ENCODE measurements at regions not wholly inside any gene's neighbourhood (a gene's known extent, or its start where the extent isn't known, plus 50 kb on each side); places are given as distances from the start of the nearest gene placed in this dataset.

GRCh38 chr9:119963798-119964372 lies 594.6 kb upstream of the BRINP1 start:
- H3K27ac ChIP-seq: no peak overlapping the region
- intact Hi-C loops (cut with DNase I): no loop called here

GRCh38 chr9:119963258-119963797 lies 594.1 kb upstream of the BRINP1 start:
- Histone ChIP-seq H3K27ac (no peak overlapping the region), H3K4me3 (no peak overlapping the region), H3K27me3 (no peaks in the 10 kb centered on the region), H3K4me1 (peaks cover 6% of the 10 kb centered on the region), H3K36me3 (no peaks in the 10 kb centered on the region), H3K9me3 (no peaks in the 10 kb centered on the region)
- no peak for TF ChIP-seq POLR2A (IDR thresholded peaks at IDR 0.05)
- TF ChIP-seq POLR2AphosphoS5 (IDR thresholded peaks at IDR 0.05; ENCODE audit: insufficient read depth in 1 of 2, low read depth in 1 of 2): no peak
- TF ChIP-seq CTCF (IDR thresholded peaks at IDR 0.05): no peak
- intact Hi-C loops (cut with DNase I): no loop called here
- DNase-seq (ENCODE audit: extremely low spot score in 2 of 2): no peak

More at GRCh38 chr9:119963798-119964372, 594.6 kb upstream of the BRINP1 start:
- H3K4me1 ChIP-seq: peaks cover 6% of the 10 kb centered on the region
- no peak for DNase-seq (ENCODE audit: extremely low spot score in 2 of 2)
- no peaks in the 10 kb centered on the region for H3K9me3 ChIP-seq
- no peak for TF ChIP-seq CTCF (IDR thresholded peaks at IDR 0.05)
- no peak for TF ChIP-seq POLR2AphosphoS5 (IDR thresholded peaks at IDR 0.05; ENCODE audit: insufficient read depth in 1 of 2, low read depth in 1 of 2)
- TF ChIP-seq POLR2A (IDR thresholded peaks at IDR 0.05): no peak
- no peaks in the 10 kb centered on the region for H3K36me3 ChIP-seq
- H3K4me3 ChIP-seq: no peak overlapping the region
- H3K27me3 ChIP-seq: no peaks in the 10 kb centered on the region

GRCh38 chr9:119961774-119962424 lies 592.7 kb upstream of the BRINP1 start:
- no peaks in the 10 kb centered on the region for H3K9me3 ChIP-seq
- no peaks in the 10 kb centered on the region for H3K36me3 ChIP-seq
- DNase-seq (ENCODE audit: extremely low spot score in 2 of 2): no peak
- no peak for TF ChIP-seq CTCF (IDR thresholded peaks at IDR 0.05)
- no peak for TF ChIP-seq POLR2AphosphoS5 (IDR thresholded peaks at IDR 0.05; ENCODE audit: insufficient read depth in 1 of 2, low read depth in 1 of 2)
- no peak for TF ChIP-seq POLR2A (IDR thresholded peaks at IDR 0.05)
- no peaks in the 10 kb centered on the region for H3K27me3 ChIP-seq
- H3K4me1 ChIP-seq: peaks cover 8% of the 10 kb centered on the region
- intact Hi-C loops (cut with DNase I): no loop called here
- H3K4me3 ChIP-seq: no peak overlapping the region
- H3K27ac ChIP-seq: no peak overlapping the region

- H3K9me3 ChIP-seq: no peaks in the 10 kb centered on the region
- no peaks in the 10 kb centered on the region for H3K27me3 ChIP-seq
- TF ChIP-seq POLR2A (IDR thresholded peaks at IDR 0.05) (no peak), CTCF (IDR thresholded peaks at IDR 0.05) (no peak), POLR2AphosphoS5 (IDR thresholded peaks at IDR 0.05; ENCODE audit: insufficient read depth in 1 of 2, low read depth in 1 of 2) (no peak)
- peaks cover 17% of the 10 kb centered on the region for H3K4me1 ChIP-seq
- intact Hi-C loops (cut with DNase I): no loop called here
- H3K36me3 ChIP-seq: no peaks in the 10 kb centered on the region
- no peak overlapping the region for H3K27ac ChIP-seq
- H3K4me3 ChIP-seq: no peak overlapping the region
- DNase-seq (ENCODE audit: extremely low spot score in 2 of 2): no peak
These were observed 590.8 kb upstream of the BRINP1 start for GRCh38 chr9:119959846-119960545.
